Transverse colon (tissue), 4 donors: ENCODE measurements at regions not wholly inside any gene's neighbourhood (a gene's known extent, or its start where the extent isn't known, plus 50 kb on each side); places are given as distances from the start of the nearest gene placed in this dataset.

Source experiments
- DNase-seq: peaks from one replicate; pipeline ENCODE4 v3.0.0-alpha.2; 2019
- H3K27ac ChIP-seq, 4 donors: fragments of 200-600 bp; sonication (generic); 2 replicates each; pipeline ENCODE4 v1.5.1; 2016 to 2018; ENCODE audit warnings: inconsistent platforms in 4 of 4
- H3K27me3 ChIP-seq: fragments of 200-600 bp; sonication (generic); 2 replicates; pipeline ENCODE4 v1.5.1; 2017; ENCODE audit warnings: inconsistent platforms
- H3K36me3 ChIP-seq, 4 donors: fragments of 200-600 bp; sonication (generic); 2 replicates each; pipeline ENCODE4 v1.5.1; 2017 to 2019; ENCODE audit warnings: inconsistent platforms in 4 of 4
- H3K4me1 ChIP-seq, 4 donors: fragments of 200-600 bp; sonication (generic); 2 replicates each; pipeline ENCODE4 v1.5.1; 2017 to 2020; ENCODE audit warnings: inconsistent platforms in 4 of 4
- H3K4me3 ChIP-seq, 4 donors: fragments of 200-600 bp; sonication (generic); 1 replicate in 1 of 4; 2 replicates in 3 of 4; pipeline versions ENCODE4 v1.5.1 to v1.6.1; 2017 to 2019; ENCODE audit warnings: inconsistent platforms in 4 of 4
- H3K9me3 ChIP-seq, 2 donors: fragments of 200-600 bp; sonication (generic); 2 replicates each; pipeline ENCODE4 v1.5.1; 2017 to 2019; ENCODE audit warnings: inconsistent platforms in 2 of 2
- EP300 ChIP-seq: sonication (generic); formaldehyde crosslinking; IDR thresholded peaks from one replicate; pipeline ENCODE4 v1.6.1; 2017; ENCODE audit warnings: antibody characterized with exemption, low read depth
- POLR2A ChIP-seq: fragments of 450-650 bp; IDR thresholded peaks from one replicate; pipeline ENCODE4 v1.6.1; 2016; ENCODE audit warnings: antibody characterized with exemption, mild to moderate bottlenecking, moderate library complexity
- POLR2AphosphoS5 ChIP-seq, 3 donors: sonication (generic); formaldehyde crosslinking; IDR thresholded peaks; one replicate each; pipeline ENCODE4 v1.6.1; 2016; ENCODE audit warnings: antibody characterized with exemption in 3 of 3
- WGBS, 2 donors: methylation state at CpG; one replicate each; pipeline ENCODE4 v1.1.5; 2018; ENCODE audit warnings: low coverage in 1 of 2; 5-methylcytosine and 5-hydroxymethylcytosine counted together
- in situ Hi-C, 4 donors: fragments of 200-750 bp; cut with MboI; loops; one replicate each; pipeline versions ENCODE4 v1.15.0 to v1.15.1; 2017; ENCODE audit warnings: low sequenced_read_pairs in 3 of 4, low pct_ligation_motif_present in 1 of 4, low pct_unique_long_range_greater_than_20kb in 1 of 4
- intact Hi-C: fragments of 100-400 bp; cut with DNase I; formaldehyde crosslinking; loops from one replicate; pipeline ENCODE4 v1.15.1; 2023; ENCODE audit warnings: low total_unique reads
- TF ChIP-seq, protein P1 (sequence below), 5 experiments: fragments of 200-600 bp in 3 of 5; fragments of 450-650 bp in 2 of 5; sonication (generic) in 3 of 5; IDR thresholded peaks; 1 replicate in 2 of 5; 2 replicates in 3 of 5; pipeline ENCODE4 v1.5.1; 2016 to 2017; ENCODE audit warnings: antibody characterized with exemption in 5 of 5, inconsistent platforms in 3 of 5, mild to moderate bottlenecking in 2 of 5, moderate library complexity in 1 of 5

- in situ Hi-C loops (no loop called here), intact Hi-C loops (no loop called here)
- peak in 1 of 3 donors; percentile 39 for TF ChIP-seq POLR2AphosphoS5 (IDR thresholded peaks at IDR 0.05)
- no peak for TF ChIP-seq EP300
- Histone ChIP-seq H3K36me3 (no peaks in the 10 kb centered on the region), H3K9me3 (no peaks in the 10 kb centered on the region), H3K27ac (peak overlapping the region in 1 of 4 donors; percentile 41), H3K27me3 (no peaks in the 10 kb centered on the region), H3K4me1 (peaks cover 0 to 3% (median 0%) of the 10 kb centered on the region in 4 donors), H3K4me3 (no peak overlapping the region)
- WGBS, 2 donors = 37 to 46% methylated on average over 3 to 13 of the region's 13 CpGs
- DNase-seq = peak; percentile 16
Measured at GRCh38 chr12:105933671-105934665, 204.8 kb downstream of the NUAK1 start.

DNA sequence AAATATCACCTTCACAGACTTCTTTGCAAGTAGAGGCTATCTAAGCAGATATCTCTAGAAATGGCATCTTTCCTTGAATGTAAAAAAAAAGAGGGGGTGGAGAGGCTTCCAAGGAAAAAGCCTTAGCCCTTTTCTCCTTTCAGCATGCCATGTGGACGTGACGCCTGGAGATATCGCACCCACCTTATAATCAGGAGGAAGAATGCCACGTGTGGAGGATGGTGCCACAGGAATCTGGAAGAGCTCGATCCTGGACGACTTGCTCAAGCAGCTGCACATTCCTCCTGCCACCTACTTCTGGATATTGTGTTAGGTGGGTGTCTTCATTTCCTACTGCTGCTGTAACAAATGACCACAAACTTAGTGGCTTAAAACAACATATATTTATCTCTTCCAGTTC is 203.6 kb downstream of the NUAK1 start:
- TF ChIP-seq POLR2A (no peak), POLR2AphosphoS5 (IDR thresholded peaks at IDR 0.05) (no peak), EP300 (no peak)
- TF ChIP-seq, protein P1, sequence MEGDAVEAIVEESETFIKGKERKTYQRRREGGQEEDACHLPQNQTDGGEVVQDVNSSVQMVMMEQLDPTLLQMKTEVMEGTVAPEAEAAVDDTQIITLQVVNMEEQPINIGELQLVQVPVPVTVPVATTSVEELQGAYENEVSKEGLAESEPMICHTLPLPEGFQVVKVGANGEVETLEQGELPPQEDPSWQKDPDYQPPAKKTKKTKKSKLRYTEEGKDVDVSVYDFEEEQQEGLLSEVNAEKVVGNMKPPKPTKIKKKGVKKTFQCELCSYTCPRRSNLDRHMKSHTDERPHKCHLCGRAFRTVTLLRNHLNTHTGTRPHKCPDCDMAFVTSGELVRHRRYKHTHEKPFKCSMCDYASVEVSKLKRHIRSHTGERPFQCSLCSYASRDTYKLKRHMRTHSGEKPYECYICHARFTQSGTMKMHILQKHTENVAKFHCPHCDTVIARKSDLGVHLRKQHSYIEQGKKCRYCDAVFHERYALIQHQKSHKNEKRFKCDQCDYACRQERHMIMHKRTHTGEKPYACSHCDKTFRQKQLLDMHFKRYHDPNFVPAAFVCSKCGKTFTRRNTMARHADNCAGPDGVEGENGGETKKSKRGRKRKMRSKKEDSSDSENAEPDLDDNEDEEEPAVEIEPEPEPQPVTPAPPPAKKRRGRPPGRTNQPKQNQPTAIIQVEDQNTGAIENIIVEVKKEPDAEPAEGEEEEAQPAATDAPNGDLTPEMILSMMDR (IDR thresholded peaks at IDR 0.05) = no peak
- Histone ChIP-seq H3K27ac (no peak overlapping the region), H3K36me3 (no peaks in the 10 kb centered on the region), H3K4me1 (peaks cover 0 to 3% (median 0%) of the 10 kb centered on the region in 4 donors), H3K27me3 (no peaks in the 10 kb centered on the region), H3K9me3 (no peaks in the 10 kb centered on the region), H3K4me3 (no peak overlapping the region)
- intact Hi-C loops (no loop called here), in situ Hi-C loops (no loop called here)
- 74 to 95% methylated on average over 3 to 6 of the region's 6 CpGs for WGBS, 2 donors
- DNase-seq = no peak

DNA sequence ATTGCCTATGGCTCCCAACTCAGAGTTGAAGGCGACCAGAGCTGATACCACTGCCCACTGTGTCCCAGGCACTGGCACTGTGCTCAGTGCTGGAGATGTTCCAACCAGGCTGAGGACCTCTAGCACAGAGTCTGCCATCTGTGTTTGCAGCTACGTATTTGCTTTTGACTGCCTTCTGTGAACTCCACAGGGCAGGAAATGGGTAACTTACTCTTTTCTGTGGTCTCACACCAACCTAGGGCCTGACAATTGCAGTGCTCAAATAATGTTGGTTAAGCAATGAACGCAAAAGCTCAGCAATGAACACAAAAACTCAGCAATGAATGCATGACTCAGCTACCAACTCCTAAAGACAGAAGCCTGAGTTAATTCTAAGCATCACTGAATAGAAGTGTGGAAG is 202.8 kb downstream of the NUAK1 start:
- no peak overlapping the region for H3K27ac ChIP-seq
- no peaks in the 10 kb centered on the region for H3K9me3 ChIP-seq
- intact Hi-C loops = no loop called here
- no peaks in the 10 kb centered on the region for H3K27me3 ChIP-seq
- H3K4me1 ChIP-seq = peaks cover 0 to 3% (median 0%) of the 10 kb centered on the region in 4 donors
- 66 to 100% methylated on average over 1 to 3 of the region's 3 CpGs for WGBS, 2 donors
- DNase-seq = no peak
- in situ Hi-C loops = no loop called here
- TF ChIP-seq, protein P1 (IDR thresholded peaks at IDR 0.05) = no peak
- TF ChIP-seq EP300 (no peak), POLR2A (no peak), POLR2AphosphoS5 (IDR thresholded peaks at IDR 0.05) (no peak)
- H3K36me3 ChIP-seq = no peaks in the 10 kb centered on the region
- no peak overlapping the region for H3K4me3 ChIP-seq

- TF ChIP-seq EP300 (no peak), POLR2A (no peak)
- TF ChIP-seq, protein P1 (IDR thresholded peaks at IDR 0.05) = no peak
- Histone ChIP-seq H3K4me1 (peaks cover 0 to 3% (median 0%) of the 10 kb centered on the region in 4 donors), H3K4me3 (no peak overlapping the region), H3K27me3 (no peaks in the 10 kb centered on the region), H3K27ac (no peak overlapping the region), H3K36me3 (no peaks in the 10 kb centered on the region), H3K9me3 (no peaks in the 10 kb centered on the region)
- DNase-seq = no peak
- in situ Hi-C loops (no loop called here), intact Hi-C loops (no loop called here)
- 75% methylated on average over 1 of the region's 1 CpG; no CpG with 5 or more reads in 1 of the 2 donors for WGBS, 2 donors
Measured at GRCh38 chr12:105936496-105936895, 202.3 kb downstream of the NUAK1 start.
